HG03045 (cell line): ENCODE measurements at regions not wholly inside any gene's neighbourhood (a gene's known extent, or its start where the extent isn't known, plus 50 kb on each side); places are given as distances from the start of the nearest gene placed in this dataset.
"Not testable (repeated sequence)": the region's sequence is repeated elsewhere in the genome, so short reads cannot be mapped to it uniquely, and the experiment has no call there.

Experiments used
- ATAC-seq: cut with Tn5 transposase; IDR thresholded peaks from one replicate; pipeline ENCODE4 v1.9.1; 2021; ENCODE audit warnings: mild to moderate bottlenecking, moderate library complexity; ENCODE audit not compliant: unreplicated experiment

DNA sequence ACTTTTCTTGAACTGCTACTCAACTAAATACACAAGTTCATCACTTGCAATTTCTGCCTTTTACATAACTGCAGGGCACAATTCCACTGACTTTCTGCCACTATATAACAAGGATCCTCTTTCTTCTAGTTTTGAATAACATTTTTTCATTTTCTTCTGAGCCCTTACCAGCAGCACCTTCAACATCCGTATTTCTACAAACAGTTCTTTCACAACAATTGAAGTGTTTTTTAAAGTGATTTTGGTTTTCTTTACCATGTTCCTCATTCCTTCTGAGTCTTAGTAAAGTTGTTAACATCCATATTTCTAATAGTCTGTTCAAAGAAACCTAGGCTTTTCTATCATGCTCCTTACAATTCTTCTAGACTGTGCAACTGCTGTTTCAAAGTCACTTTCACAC is 127.2 kb upstream of the PITX1 start:
- ATAC-seq: no peak

DNA sequence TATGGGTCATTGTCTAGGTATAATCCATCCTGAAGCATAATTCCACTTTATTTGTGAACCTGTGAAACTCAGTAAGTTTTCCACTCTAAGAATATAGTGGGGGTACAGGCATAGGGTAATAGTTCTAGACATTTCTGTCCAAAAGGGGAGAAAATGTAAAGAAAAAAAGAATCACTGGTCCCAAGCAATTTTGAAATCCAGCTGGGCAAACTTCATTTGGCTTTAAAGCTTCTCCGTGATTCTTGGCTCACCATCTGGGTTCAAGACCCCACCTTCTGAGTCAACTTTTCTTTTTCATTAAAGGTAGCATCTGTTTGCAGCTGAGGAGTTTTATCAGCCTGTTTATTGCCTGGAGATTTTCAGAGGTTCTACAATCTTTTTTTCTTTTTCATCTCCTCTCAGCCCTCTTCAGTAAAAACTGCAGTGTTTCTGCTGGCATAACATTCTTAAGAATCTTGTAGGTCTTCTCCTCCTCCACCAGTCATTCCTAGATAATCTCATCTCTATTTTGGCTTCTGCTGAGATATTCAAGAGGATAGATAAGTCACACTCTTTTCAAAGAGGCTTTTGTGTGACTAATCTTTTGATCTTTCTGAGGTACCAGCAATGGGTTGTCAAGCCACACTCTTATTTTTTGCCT is 126.1 kb upstream of the PITX1 start:
- no peak for ATAC-seq

DNA sequence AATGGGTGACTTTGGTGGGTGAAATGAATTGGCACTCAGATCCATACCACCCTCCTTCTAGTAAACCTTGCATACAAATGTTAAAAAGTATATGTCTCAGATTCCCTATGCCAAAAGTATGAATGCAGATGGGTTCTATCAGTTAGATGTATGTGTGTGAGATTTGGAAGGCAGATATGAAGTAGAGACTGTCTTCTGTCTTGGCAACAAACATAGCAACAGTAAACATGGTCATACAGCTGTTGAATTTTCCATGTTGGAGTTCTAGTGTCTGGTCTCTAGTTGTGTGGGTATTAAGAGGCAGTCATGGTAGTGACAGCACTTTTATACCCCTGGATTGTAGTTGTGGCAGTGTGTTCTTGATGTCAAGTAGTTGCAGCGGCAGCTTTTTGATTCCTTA is 125.6 kb upstream of the PITX1 start:
- no peak for ATAC-seq

DNA sequence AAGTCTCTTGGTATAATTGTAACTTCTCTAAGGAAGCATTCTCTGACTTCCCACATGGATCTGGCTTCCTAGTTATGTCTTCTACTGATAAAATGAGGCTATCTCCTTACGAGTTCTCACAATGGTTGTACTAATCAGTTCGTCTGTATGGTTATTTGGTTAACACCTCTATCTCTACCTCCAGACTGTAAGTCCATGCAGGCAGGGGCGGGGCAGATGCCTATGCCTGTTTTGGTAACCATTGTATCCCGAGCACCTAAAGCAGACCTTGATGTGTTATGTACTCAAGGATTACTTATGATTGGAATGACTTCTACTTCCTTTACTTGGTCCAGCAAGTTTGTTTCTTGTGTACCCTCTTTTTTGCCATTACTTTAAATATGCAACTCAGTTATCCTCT is 125.0 kb upstream of the PITX1 start:
- ATAC-seq: no peak

DNA sequence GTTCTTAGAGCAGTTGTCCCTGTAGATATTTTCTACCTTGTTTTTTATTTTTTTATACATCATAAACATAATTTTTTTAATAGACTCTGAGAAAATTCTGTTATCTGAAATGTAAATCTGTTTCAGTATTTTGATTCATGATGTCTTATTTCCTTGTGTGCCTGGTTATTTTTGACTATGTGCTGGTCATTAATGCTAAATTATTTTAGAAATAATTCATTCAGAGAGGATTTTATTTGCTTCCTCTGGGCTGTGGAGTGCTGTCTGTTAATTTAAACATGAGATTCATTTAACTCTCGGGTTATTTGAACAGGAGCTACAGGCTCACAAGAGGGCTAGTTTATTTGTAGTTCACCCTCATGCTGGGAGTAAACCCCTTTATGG is 124.3 kb upstream of the PITX1 start:
- no peak for ATAC-seq

DNA sequence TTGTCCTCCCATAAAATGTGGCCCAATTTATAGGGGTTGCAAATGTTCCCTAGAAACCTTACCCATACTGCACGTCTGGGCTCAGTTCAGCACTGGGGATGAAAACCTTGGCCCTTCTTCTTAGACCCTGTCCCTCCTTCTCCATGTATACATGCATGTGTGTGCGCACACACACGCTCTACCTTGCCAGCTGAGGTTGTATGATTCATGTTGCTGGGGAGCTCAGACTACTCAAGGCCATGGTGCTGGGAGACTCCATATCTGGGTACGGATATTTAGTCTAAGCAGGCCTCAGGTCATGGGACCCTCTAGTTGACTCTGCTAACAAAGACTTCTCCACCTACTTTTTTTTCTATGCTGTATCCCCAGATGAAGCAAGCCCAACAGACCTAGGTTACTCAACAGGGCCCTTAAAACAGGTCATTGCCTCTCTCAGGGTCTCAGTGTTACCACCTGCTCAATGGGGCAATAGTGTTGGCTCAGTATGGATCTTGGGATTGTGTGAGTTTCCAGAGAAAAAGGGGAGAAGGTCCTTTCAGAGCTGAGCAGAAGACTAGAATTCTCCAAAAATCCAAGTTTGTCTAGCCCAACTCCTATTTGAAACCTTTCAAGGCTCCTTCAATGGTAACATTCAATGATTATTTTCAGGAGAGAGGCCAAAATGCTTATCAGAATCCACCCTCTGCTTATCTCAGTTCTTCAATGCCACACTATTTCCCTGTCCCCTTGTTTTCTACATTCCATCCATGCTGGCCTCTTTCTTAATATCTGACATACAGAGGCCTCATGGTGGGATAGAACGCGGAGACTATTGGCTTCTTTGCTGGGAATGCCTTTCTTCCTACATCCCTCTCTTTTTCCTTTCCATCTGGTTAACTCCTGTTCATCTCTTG is 123.6 kb upstream of the PITX1 start:
- ATAC-seq: no peak

DNA sequence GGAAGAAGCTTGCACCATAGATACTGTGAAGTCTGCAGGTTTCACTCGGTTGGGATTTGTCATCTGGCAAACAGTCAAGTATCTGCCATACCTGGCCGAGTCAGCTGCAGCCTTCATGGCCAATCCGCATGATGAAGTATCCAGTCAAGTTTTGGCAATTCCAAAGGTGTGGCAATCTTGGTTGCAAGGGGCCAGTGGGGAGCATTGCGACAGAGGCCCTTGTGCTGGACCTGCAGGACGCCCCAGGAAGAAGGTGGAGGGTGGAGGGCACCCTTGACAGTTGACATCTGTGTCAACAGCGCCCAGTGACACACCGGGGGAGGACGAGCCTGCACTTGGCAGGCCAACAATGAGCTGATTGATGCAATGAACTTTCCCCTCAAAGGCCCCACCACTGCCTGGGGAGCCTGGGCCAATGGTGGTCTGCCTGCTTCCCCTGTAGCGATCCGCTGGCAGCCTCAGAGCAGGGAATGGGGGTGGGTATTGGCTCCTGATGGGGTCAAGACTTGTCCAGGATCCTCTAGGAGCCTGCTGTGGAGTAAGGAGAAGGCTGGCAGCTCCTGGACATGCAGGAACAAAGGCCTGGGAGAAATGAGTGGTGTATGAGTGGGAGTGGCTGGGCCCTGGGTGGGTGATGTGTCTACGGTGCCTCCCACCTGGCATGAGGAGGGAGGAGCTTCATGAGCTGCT is 122.8 kb upstream of the PITX1 start:
- ATAC-seq: no peak

DNA sequence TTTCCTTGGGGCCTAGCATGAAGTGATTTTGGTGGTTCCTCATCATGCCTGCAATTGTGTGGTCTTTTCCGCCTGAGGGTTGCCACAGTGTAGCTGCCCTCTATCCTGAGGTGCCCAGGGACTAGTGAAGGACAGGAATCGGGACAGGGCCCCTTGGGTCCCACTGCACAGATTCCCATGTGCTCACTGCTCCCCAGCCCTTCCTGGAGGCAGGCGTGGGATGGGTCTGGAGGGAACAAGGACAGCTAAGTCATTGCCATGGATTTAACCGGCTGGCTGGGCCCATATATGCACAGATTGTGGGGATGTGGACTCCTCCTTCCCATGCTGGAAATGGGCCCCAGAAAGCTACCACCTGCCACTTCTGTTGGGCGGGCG is 122.3 kb upstream of the PITX1 start:
- no peak for ATAC-seq

DNA sequence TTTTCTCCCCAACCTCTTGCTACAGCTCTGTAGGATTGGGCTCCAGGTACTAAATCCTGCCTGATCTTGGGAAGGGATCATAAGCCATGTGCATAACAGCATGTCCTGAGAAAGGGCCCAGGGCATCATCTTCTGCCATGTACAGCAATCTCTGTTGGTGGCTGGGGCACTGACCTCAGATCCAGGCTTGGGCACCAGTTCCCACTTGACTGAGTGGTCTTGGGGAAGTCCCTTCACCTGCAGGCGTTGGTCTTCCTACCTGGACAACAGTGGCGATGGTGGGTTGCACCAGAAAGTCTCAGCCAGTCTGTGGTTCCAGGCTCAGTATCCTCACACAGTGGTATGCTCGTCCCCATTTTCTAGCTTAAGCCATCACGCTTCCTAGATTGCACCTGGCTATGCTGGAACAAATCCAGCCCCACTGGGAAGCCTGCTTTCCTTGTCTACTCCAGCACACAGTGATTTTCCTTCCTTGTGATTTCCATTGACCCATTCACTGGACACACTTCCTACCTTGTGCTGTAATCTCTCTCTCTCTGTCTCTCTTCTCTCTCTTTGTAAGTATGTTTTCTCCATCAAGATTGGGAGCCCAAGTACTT is 121.7 kb upstream of the PITX1 start:
- no peak for ATAC-seq

DNA sequence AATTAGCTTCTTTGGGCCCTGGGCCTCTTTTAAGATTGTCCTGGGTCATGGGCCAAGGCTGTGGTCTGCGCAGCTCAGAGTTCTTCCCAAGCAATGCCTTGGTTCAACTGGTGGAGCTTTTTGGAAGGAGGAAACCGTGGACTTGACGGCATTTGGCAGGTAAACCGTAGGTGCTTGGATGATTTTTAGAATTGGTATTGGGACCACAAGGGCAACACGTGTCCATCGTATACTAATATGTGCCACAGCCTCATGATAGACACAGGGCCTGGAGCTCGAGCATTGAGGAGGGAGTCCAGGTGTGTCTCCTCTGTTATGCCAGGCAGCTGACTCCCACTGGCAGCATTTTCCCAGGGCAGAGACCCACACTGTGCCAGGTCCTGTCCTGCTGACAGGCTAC is 120.9 kb upstream of the PITX1 start:
- no peak for ATAC-seq

DNA sequence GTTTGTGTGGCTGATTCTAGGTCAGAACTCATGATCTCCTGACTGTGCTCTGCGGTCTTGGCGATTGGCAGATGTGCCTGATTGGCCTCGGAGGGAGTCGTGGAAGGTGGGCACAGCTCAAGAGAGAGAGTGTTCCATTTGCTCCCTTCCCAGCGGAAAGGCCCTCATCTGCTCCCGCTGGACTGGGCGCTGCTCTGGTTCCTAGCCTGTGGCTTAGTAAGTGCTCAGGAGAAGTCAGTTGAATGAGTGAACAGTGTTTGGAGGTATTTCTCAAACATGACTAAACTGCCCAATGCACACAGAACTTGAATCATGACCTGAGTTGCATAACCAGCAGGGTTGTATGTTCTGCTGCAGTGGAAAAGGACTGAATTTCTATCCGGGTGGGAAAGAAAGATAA is 120.2 kb upstream of the PITX1 start:
- ATAC-seq: no peak

DNA sequence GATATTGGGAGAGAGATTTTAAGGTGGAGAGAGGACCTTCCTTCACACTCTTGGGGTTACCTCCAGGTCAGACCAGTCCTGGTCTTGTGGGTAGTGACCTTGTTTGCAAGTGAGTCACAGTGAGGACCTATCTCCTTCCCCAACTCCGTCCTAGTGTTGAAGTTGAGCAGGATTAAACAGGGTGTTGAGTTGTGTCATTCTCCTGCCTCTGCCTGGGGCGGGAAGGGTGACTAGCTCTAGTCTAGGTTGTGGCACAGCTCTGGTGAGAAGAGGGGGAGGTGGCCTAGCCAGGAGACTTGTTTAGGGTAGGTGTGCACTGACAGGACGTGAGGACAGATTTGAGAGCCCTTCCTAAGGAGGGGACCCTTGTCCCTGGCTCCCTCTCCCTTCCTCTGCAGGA is 119.6 kb upstream of the PITX1 start:
- no peak for ATAC-seq

DNA sequence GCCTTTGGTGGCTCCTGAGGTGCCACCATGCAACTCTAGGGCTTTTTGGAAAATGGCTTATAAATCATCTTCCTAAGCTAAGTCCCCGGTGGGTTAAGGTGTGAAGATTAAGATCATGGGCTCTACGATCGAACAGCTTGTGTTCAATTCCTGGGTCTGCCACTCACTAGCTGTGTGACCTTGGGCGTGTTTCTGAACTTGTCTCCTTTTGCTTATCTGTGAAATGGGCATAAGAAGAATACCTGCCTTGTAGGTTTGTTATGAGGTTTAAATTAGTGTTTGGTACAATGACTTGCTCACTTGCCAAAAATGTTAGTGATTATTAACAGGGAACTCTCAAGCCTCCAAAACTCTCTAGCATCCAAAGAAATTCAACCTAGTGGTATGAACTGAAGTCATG is 119.2 kb upstream of the PITX1 start:
- no peak for ATAC-seq

DNA sequence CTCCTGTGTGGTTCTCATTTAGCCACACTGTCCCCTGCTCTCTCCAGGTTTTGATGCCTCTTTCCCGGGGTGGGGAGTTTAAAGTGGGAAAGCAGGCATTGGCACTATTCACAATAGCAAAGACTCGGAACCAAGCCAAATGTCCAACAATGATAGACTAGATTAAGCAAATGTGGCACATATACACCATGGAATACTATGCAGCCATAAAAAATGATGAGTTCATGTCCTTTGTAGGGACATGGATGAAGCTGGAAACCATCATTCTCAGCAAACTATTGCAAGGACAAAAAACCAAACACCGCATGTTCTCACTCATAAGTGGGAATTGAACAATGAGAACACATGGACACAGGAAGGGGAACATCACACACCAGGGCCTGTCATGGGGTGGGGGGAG is 117.6 kb upstream of the PITX1 start:
- not testable (repeated sequence) for ATAC-seq

DNA sequence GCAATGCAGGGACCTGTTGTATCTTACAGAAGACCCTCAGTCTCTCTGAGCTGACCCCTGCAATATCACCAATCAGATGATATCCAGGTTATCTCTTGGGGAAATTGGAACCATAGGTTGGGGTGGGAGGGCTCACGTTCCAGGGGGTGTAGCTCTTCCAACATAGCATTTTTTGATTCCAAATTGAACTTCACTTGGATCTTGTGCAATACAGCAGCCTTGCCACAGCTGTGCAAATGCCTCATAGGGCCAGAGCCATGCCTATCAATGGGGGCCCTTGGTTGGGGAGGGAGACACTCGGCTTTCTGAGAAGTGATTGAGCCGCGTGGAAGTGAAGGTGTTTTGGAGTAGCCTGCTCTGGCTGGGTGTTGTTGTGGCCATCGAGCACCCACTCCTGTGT is 117.2 kb upstream of the PITX1 start:
- no peak for ATAC-seq

DNA sequence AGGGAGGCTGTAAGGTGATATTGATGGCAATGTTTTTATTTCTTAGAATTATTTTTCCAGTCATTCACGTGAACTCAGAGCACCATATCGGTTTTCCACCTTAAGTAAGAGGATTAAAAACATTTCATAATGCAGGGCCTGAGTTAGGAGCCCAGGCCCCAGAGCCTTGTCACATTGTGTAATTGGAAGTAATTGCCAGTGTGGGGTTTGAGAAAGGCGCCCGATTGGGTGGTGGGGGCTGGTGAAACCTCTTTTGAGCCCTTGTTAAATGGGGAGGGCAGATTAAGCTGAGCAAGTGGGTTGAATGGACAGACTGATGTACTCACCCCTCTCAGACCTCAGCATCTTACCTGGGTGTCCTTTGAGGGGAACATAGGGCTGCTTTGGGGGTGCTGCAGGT is 116.7 kb upstream of the PITX1 start:
- ATAC-seq: no peak

DNA sequence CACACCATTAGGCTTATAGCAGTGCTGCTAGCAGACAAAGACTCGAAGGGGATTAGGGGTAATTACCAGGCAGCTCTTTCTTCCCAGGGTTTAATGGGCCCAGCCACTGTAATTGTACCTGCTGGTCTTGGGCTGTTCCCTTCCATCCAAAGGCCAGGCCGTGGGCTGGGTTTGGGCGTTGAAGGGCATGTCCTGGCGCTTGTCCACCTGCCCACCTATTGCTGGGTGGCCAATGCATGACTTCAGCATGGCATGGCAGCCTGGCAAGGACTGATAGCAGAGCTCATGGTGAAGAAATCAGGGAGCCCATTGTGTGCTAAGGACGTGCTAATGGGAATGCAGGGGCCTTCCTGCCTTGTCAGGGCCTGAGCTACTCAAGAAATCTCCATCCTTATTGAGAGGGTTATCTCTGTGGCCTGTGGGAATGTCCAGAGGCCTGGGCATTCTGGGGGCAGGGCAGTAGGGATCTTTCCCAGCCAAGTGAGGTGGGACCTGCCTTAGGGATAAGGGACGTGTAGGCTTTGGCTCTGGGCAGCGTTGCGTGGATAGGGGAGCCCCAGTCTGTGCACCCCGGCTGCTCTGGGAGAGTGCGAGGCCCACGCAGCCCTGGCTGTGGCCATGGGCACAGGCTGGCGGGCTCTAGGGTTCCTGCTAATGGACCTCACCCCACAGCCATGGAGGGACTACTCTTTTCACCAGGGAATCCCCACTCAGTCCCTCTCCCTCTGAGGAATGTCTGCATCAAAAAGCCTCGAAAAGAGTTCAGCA is 116.1 kb upstream of the PITX1 start:
- no peak for ATAC-seq

DNA sequence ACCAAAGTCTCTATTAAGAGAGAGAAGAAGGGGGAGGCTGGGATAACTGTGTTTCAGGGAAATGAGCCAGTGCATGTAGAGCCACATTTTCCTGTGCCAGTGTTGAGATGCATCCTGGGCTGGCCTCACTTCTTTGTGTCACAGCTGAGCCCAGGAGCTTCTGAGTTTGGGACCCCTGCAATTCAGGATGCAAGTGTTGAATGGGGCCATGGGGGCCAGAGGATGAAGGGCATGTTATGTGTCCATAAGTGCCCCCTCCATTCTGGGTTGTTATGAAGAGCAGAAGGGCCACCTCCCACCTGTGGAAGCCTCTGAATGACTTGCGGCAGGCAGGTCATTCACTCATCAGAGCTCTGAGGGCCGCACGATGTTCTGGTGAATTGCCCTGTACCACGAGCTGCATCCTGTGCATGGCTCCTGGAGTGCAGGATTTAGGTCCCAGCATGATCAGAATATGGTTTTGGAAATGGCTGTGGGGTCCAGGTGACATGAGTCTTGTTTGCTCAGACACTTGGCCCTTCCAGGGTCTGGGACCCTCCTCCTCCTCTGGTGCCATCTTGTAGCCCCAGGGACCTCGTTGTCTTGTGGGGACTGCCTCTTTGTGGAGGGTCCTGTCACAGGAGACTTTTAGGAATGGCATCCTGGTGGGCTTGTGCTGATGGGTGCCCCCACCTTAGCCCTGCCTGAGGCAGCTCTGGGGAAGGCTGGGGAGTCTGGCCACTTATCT is 115.4 kb upstream of the PITX1 start:
- ATAC-seq: no peak

DNA sequence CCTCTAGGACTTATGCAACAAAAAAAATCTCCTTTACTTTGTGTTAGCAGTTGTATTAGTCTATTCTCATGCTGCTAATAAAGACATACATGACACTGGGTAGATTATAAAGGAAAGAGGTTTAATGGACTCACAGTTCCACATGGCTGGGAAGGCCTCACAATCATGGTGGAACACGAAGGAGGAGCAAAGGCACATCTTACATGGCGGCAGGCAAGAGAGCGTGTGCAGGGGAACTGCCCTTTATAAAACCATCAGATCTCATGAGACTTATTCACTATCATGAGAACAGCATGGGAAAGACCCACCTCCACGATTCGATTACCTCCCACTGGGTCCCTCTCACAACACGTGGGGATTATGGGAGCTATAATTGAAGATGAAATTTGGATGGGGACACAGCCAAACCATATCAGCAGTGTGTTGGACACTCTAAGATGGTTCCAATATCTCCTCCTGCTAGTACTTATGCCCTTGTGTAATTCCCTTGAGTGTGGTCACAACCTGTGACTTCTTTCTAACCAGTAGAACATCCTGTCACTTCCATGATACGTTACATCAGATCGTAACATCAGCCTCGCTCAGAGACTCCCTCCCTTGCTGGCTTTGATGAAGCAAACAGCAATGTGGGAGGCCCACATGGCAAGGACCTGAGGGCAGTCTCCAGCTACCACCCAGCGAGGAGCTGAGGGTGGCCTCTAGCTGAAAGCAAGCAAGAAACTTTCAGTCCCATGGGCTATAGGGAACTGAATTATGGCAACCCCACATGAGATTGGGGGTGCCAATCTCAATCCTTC is 113.5 kb upstream of the PITX1 start:
- ATAC-seq: no peak
